ENCODE measurements at regions not wholly inside any gene's neighbourhood (a gene's known extent, or its start where the extent isn't known, plus 50 kb on each side); places are given as distances from the start of the nearest gene placed in this dataset.
A peak's percentile ranks its signal among the peaks of the same experiment; 100 is the strongest.

DNA sequence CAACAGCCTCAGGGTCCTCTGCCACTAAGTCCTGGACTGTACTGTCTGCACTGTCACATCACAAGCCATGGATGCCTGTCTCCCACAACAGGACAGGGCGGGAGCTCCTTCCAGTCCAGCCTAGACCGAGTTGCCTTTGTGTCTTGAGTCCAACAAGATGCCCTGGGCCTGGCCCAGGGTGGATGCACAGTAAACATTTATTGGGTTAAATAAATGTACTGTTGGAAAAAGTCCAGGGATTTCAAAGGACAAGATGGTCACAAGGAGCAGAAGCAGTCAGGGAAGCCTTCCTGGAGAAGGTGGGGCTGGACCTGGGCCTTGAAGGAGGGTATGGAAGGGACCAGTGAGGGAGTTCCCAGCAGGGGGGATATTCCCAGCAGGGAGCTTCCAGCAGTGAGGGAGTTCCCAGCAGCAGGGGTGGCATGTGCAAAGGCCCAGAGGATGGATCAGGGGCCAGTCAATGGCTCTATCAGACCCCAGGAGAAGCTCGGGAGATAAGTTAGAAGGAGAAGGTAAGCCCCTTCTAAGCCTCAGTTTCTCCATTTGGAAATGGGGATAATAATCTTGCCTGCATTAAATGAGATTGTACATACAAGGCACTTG lies 72.7 kb upstream of the NEURL1B start:
- no peak for DNase-seq

DNA sequence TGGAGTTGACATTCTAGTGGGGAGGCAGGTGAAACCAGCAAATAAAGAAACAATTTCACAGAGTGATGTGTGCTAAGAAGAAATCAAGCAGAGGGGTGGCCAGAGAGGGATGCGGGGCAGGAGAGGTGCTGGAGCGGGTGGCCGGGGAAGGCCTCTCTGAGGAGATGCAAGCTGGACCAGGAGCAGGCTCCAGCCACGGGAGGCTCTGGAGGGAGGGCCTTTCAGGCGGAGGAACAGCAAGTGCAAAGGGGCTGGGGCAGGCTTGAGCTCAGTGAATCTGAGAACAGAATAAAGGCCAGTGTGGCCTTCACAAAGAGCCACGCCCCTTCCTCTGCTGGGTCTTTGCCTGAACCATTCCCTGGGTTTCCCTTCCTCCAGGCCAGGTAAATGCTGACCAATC lies 73.2 kb upstream of the NEURL1B start:
- no peak for DNase-seq

DNA sequence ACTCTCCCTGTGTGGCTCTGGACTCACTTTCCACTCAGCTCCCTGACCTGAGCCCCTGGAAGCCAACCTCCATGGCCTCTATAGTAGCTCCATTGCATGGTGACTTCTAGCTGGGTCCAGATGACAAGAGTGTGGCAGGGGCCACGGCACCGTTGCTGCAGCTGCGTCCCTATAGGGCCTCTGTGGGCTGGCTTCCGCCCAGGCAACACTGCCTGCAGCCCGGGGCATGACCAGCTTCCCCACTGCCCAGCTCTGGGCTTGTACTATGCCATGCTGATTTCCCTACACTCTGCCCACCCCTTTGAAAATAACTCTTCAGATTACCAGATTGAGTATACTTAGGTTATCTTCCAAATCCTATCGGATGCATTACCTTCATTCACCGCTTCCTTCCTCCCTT lies 73.8 kb upstream of the NEURL1B start:
- DNase-seq = no peak

DNA sequence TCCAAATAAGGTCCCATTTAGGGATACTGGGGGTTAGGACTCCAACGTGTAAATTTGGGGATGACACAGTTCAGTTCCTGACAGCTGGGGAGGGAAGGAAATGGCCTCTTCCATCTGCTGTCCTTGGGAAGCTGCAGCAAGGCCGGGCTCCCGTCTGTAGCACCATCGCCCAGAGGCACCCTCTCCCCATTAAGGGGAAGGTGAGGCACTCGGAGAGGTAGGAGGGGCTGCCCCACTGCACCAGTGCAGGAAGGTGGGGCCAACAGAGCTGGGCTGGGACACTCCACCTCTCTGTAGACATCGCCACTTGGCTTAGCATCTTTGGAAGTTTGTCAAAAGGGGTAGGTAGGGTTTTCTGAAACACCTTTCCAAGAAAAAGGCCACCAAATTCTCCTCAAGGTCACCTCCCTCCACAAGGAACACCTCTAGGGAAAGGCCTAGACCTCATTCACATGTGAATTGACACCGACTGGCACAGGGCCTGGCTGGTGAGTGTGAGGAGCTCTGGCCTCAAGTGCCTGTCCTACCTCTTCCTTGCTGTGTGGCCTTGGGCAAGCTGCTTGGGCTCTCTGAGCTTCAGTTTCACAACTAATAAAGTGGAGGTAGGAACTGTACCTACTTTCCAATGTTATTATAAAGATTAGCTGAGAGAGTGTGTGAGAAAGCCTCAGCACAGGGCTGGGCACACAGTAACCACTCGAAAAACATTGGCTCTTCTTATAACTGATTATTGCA lies 75.0 kb upstream of the NEURL1B start:
- no peak for DNase-seq

DNA sequence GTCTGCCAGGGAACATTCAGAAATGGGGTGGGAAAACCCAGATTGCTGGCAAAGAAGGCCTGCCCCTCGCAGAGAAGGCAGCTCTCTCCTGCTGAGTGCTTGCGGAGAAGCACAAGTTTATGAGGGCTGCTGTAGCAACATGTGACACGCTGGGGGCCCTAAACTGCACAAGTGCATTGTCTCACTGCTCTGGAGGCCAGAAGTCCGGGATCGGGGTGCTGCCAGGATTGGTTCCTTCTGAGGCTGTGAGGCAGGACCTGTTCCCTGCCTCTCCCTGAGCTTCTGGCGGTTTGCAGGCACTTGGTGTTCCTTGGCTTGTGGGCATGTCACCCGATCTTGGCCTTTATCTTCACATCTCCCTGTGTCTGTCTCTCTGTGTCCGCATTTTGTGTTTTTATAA lies 75.6 kb upstream of the NEURL1B start:
- DNase-seq = no peak

DNA sequence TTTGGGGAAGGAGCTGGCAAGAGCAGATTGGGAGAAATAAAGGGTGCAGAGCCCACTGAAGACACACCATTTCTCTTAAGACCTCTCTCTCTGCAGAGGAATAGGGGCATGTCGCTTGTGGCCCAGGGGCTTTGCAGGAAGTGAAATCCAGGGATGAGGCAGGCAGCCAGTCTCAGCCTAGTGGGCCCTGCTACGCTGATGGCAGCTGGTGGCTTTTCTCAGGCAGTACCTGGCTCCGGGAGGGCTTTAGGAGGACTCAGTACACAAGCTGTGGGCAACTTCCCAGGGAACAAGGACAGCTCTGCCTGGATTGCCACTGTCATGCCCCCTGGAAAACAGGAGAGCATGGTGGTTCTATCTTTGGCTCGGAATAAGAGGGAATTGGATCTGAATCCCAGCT lies 76.2 kb upstream of the NEURL1B start:
- DNase-seq = no peak

DNA sequence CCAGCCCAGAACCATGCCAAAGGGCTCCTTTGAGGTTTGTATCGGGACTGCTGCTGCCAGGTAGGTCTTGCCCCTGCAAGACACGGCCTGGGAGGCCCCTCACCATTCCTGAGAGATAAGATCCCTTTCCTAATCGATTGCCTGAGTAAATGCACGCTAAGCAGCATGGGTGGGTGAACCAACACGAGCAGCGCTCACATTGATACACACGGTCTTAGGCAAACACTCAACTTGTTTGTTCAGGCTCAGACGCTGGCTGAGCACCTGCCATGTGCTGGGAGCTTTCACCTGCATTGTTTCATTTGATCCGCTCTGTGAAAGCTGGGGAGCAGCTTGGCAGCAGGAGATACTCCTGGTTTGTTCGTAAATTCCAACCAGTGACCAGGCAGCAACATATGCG lies 76.9 kb upstream of the NEURL1B start:
- DNase-seq = no peak

DNA sequence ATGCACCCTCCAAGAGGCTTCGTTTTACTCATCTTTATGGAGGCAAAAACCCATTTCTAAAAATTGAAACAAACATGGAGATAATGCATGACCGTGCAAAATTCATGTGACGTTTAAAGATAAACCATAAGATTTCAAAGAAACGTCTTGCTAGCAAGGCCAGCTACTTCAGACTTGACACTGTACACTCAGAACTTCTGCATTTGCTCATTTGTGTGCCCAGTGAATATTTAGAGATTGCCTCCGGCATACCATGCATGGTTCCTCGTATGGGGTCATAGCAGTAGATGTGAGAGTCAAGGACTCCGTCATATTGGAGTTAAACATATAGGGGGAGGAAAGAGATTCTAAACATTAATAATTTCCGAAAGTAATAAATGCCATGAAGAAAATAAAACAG lies 78.6 kb upstream of the NEURL1B start:
- DNase-seq = no peak

DNA sequence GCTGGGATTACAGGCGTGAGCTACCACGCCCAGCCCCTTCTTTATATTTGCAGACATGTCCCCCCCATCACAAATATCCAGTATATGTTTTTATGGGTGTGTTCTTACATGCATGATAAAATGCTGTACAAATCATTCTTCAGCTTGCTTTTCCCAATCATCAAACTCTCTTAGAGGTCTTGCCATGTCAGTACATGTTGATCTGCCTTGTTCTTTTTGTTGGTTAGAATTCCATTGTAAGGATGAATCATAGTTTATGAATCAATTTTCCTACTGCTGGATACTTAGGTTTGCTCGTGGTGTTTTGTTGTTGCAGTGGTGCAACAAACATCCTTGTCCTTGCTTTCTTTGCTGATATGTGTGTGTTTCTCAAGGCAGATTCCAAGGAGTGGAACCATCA lies 79.9 kb upstream of the NEURL1B start:
- no peak for DNase-seq

DNA sequence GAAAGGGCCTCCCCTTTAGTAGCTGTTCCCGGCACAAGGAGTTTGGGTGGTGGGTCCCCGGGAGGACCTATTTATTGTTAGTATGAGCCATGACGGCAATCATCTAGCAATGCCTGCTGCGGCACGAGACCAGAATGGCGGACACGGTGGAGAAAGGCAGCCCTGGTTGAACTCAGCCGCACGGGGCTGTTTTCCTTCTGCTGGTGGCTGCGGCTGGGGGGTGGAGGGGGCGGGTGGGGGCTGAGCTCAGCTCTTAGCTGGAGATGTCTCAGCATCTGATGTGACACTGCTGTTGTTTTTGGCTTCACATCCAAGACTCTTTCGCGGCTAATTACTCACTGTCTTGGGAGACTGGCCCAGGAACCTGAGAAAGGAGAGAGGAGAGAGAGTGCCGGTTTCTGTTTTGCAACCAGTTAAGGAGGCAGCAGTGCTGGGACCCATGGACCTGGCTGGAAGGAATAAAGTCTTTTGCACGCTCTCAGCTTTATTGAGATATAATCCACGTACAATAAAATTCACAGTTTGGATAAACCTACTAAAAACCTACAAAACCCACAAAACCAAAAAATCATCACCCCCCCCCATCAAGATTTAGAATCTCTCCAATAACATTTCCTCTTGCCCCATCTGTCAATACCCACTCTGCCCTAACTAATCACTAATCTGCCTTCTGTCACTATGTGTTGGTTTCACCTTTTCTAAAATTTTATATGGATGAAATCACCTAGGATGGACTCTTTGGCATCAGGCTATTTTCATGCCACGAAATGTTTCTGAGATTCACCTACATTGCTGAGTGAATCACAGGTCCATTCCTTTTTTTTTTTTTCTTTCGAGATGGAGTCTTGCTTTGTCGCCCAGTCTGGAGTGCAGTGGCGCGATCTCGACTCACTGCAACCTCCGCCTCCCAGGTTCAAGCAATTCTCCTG lies 81.8 kb upstream of the NEURL1B start:
- DNase-seq = peak; percentile 80

DNA sequence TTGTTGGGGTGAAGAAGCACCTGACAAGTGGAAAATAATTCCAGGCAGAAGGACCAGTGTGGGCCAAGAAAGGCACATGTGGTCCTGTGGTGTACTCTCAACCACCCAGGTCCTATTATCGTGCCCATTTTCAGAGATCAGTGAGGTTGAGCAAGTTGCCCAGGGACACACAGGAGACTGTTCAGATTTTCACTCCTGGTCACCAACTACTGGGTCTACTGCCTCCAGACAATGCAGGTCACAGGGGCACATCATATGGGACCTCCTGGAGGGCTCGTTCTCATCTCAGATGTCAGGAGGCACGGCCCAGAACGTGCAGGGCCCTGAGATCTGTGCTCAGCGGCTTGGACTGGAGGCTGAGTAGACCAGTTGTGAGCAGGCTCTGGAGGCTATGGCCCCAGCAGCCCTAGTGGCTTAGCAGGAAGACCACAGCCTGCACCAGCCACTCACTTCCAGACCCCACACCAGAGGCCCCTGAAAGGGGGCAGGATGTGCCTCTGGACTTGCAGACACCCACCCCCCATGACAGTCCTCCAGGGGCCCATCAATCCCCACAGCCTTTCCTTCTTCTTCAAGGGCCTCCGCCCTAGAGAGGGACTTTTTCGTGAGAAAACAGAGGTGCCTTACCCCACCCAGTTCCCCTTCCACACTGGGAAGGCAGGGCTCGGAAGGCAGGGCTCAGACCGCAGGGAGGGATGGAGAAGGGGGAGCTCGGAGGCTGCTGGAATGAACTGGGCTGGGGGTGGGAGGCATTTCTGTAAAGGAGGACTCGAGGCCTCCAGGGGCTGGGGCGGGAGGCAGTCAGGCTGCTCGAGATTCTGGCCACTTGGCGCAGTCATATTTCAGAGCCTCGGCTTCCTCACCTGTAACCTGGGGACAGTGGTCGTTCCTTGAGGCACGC lies 82.7 kb upstream of the NEURL1B start:
- DNase-seq = no peak

DNA sequence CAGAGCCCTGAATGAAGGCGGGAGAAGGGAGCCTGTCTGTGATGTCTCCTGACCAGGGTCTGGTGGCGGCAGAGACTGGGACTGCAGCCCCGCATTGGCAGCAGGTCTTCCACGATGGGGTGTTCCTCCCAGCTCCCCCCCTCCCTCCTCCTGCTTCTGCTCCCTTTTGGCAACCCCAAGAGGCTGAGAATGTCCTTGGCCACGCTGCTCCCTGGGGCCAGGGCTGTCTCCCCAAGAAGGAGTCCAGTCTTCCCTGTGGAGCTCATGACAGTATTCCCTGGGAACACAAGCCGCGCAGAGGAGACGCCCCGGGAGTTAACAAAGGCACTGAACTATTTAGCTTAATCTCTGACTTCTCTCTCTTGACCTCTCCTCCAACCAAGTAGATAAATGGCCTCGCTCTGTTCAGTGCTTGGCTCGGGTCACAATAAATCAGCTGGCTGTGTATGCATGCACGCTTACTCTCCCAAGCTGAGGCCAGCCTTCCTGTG lies 84.0 kb upstream of the NEURL1B start:
- DNase-seq = no peak

DNA sequence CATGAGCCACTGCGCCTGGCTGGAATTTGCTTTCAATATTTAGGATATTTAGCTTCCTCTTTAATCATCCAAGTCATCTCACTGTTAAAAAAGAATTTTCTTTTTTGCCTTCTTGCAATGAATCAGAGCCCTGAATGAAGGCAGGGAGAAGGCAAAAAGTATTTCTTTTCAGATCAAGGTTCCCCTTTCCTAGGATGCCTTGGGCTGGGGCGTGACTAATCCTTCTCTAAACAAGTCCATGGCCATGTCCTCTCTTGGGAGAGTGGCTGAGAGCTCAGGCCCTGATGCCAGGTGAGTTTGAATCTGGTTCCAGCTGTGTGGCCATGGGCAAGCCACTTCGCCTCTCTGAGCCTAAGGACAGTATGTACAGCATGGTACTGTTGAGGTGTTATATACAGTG lies 84.8 kb upstream of the NEURL1B start:
- no peak for DNase-seq

DNA sequence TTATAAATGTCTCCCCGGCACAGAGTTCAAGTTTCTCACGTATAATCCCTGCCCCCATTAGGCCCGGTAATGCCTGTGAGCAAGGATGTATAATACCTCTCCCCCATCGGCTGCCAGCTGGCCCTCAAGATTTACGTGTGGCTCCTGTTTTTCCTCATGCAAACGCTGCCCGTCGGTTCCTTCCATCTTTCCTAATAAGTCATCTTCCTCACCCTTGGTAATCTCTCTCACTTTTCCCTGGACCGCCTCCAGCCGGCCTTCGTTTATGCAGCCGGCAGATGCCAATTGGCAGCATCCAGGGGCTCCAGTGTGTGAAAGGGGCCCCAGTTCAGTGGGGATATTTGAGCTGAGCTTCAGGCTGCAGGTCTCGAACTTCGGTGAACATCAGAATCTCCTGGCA lies 86.5 kb upstream of the NEURL1B start:
- DNase-seq = peak; percentile 63

DNA sequence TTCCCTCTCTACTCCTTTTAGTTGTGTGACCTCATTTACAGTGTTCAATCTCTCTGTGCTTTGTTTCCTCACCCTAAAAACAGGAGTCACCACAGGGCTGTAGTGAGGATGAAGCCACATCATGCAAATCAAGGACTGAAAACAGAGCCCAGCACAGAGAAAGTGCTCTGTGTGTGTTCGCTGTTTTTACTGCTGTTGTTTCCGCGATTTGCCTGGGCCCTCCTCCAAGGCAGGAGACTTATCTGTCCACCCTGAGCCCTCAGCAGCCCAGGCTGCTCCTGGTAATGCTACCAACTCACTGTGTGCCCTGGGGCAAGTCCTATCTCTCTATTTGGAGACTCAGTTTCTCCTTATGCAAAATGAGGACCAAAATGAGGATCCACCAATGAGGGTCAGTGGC lies 87.2 kb upstream of the NEURL1B start:
- no peak for DNase-seq

DNA sequence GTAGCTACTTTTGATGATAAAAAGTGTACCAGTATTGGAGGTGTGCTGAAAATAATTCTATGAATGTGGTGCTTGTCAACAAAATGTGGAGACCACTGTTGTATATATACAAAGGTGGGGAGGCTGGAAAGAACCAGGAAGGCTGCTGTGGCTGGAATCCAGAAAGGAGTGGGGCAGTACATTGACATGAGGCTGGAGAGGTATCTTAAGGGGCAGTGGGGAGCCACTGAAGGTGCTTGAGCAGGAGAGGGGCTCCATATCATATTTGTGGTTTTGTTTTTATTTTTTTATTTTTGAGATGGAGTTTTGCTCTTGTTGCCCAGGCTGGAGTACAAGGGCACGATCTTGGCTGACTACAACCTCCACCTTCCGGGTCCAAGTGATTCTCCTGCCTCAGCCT lies 87.9 kb upstream of the NEURL1B start:
- no peak for DNase-seq

DNA sequence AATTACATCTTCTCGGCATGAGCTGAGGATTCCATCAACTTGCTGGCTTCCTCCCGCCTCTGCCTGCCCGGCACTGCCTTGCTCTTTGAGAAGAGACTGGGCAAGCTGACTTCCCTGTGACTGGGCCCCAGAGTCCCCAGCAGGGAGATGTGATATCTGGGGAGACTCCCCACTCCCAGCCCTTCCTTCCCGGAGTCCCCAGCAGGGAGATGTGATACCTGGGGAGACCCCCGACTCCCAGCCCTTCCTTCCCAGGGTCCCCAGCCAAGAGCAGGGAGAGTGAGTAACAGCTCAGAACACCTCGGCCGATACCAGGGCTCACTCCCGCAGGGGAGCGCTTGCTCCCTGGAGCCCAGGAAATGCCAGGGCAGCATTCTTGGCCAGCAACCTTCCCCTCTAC lies 90.1 kb upstream of the NEURL1B start:
- no peak for DNase-seq

DNA sequence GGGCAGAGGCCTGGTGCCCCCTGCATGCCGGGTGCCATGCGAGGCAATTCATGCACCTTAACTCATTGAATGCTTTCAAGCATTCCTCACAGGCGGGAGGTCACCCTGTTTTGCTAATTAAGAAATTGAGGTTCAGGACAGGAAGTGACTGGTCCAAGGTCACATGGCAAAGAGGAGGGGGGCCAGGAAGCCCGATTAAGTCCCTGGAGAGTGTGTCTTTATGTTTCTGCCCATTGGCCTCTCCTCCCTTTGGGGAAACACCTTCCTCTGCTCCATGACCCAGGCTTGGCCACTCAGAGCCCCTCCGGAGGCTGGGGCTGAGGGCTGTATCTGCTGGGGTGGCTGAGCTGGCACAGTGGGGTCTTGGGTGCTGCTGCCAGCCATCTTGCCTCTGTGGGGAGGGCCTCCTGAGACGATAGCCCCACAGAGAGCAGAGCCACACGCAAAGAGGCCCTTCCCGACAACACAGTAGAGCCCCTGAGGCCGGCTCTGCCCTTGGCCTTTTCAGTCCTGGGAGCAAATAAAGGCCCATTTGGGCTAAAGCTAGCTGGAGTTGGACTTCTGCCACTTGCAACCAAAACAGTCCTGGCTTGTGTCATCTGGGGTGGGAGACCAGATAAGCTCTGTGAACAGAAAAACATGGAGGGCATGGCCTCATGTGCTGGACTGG lies 90.8 kb upstream of the NEURL1B start:
- DNase-seq = no peak

DNA sequence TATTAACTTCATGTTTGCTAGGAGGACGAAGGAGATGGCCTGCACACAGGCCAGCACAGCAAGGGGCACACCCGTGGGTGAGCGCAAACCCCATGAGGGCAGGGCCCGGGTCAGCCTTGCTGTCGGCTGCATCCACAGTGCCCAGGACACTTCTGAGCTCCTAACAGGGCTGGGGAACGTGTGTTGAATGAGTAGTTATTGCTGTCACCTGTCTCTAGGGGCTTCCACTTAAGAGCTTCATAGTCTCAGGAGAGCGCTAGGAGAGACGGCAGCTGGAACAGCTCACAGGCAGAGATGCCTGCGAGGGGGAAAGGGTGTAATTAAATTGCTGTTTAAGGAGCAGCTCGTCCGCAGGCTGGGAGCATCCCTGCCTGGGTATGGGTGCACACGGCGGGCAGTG lies 91.4 kb upstream of the NEURL1B start:
- DNase-seq = peak; percentile 83

DNA sequence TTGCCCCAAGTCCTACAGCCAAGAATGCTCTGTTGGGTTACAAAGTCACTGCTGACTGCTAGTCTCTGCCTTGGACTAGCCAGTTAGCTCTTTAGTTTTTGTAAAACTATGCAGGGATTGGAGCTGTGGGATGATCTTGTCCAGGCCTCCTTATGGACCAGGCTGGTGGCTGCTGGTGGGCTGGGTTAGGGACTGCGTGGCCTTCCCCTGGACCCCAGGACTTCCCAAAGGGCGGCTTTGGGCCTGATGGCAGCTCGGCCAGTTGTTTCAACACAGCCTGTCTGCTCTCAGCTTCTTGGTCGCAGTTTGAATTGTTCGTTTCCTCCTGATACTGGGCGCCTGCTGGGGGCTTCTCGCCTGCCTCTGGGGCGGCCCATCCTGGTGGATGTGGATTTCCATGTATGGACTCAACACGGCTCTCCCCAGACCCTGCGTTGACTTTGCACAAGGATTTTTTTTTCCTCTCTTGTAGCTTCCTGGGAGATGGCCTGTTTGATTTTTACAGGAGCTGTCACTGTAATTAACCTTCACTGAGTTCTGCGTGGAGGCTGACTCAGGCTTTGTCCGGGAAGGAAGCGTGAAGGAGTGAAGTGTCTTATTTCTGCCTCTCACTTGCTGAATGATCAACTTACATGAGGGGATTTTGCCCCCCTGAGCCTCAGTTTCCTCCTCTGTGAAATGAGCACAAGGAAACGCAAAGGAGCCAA lies 91.9 kb upstream of the NEURL1B start:
- DNase-seq = no peak

DNA sequence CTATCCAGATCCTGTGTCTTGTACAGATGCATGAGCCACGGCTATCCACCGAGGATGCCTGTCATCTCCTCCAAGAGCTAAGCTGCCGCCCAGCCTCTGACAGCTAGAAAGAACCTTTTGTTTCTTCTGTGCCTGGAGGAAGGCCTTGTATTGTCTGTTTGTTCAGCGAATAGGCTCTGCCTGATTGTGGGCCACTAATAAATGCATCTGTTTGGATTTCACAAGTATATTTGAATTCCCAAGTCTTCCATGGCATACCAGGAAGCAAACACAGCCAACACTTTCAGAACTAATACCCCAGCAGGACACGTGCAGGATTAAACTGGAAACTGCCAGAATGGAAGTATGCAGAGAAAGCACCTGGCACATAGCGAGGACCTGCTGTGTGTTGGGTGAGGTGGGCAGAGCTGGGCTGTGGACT lies 92.7 kb upstream of the NEURL1B start:
- DNase-seq = no peak
